Myocyte (in vitro differentiated cells): ENCODE measurements at regions not wholly inside any gene's neighbourhood (a gene's known extent, or its start where the extent isn't known, plus 50 kb on each side); places are given as distances from the start of the nearest gene placed in this dataset.
A peak's percentile ranks its signal among the peaks of the same experiment; 100 is the strongest.

ENCODE experiments used
- DNase-seq: peaks from one replicate; pipeline ENCODE4 v3.0.0-alpha.2; 2012; ENCODE audit warnings: low read depth

DNA sequence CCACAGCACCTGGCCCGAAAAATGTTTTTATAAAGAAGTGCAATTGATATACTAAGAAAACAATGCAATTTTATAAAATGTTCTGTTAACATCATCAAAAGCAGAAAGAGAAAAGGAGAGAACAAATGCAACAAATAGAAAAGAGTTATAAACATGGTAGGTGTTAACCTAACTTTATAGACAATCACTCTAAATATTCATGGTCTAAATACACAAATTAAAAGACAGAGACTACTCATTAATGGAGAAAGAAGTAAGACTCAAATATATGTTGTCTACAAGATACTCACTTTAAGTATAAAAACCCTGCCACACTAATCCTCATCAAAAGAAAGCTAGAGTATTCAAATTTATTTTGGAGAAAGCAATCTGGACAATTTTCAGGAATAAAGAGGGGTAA, 425.3 kb upstream of the ANKRD30A start:
- no peak for DNase-seq

DNA sequence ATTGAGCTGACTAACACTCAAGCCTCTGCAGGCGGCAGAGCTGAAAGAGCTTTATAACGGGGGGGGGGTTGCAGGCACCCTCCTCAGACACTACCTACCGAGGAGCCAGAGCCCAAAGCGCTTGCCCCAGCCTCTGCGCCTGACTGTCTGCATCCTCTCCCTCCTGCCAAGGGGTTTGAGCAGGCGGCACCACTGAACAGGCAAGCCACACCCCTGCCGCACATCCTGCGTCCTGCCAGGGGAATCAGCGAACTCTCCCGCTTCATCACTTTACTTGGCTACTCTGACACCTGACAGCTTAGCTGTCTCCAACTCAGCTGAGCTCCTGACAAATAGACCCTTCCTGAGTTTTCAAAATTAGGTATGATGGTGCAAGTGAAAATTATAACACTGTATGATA, 432.6 kb upstream of the ANKRD30A start:
- no peak for DNase-seq

DNA sequence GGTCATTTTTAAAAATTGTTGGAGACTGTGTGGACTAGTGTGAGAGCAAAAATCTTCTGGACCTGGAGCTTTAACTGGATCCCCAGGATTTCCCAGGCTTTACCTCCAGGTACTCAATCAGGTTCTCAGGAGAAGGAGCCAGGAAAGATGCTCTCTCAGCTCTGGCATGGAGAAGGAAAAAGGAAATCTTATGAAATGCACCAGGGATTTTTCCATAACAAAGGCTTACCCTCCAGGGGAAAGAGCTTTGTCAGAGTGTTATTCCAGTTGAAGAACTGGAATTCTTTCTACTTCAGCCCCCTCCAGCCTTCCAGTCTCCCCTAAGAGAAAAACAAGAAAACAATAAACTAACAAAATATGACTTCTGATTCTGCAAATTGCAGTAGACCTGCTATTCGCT, 436.7 kb upstream of the ANKRD30A start:
- DNase-seq, result no peak

DNA sequence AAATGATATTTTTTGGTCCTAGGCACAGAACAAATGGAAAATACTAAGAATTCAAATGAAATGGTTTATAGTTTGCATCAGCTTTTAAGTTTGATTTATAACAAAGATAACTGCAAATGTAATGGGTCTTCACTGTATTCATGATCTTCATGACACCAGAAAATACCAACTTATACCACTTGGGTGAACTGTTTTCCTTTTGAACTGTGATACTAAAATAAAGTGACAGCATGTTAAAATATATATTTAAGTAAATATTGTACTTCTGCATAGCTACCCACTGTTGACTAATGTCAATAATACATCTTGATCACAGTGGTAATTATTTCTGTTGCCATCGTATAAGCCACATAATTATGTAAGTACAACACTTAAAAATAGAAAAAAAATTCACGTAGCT, 442.0 kb upstream of the ANKRD30A start:
- no peak for DNase-seq

DNA sequence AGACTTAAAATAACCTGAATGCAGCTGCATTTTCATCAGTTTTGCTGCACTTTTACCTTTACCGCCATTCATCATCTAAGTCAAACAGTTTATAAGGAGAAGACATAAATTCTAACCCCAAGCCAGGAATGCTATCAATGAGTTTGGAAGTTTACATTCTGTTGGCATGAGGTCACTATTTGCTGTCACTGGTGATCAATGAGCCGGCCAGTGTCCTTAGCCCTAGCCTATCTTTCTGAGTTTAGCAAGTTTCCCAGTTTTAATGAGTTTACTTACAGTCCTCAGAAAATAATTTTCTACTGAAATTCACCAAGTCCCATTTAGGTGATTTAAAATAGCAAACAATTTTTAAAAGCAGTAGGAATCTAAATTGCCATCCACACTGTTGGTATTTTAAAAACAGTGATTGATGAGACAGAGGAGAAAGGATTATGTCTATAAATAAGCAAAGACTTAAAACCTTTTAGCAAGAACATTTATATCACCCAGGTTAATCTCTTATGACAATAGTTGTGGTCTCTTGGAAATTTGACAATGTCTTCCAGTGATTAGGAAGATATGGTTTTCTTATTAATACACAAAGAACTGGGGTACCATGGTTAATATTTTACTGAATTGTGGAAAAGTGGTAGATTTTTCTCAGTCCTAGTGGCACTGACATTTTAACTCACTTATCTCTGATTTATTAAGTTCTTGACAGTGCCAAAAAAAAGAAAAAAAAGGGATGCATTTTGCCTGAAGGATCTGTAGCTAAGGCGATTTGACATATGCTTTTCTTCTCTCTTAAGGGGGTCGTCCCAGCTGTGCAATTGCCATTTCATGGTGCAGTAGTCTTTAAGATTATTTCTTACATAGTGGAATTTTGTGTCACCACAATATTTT, 443.4 kb upstream of the ANKRD30A start:
- DNase-seq, result no peak

DNA sequence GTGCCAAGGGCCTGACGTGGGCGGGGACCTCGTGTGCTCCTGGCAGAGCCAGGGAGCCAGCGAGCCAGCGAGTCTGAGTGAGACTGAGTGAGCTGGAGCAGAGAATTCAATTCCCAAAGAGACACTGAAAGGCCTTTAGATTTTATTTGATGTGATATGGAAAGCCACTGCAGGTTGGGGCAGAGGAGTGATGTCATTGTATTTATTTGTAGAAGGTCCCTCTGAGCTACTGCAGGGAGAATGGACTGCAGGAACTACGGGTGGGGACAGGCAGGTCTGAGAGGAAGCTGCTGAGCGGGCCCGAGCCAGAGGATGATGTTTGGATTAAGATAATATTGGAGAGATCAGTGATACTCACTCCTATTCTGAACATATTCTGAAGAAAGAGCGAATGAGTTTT, 445.8 kb upstream of the ANKRD30A start:
- no peak for DNase-seq

DNA sequence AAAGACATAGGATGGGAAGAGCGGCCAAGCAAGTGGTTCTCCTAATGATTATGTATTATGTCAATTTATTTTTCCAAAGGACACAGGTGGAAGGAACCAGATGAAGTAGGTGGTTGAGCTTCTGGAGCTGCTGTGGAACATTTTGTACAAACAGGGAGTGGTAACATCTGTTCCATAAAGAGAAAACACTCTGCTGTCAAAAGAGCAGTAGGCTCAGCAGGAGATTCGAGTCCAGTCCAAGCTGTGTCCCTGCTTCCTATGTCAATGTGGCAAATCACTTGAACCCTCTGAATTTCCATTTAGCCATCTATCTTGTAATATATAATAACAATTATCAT, 448.0 kb upstream of the ANKRD30A start:
- DNase-seq, result peak; percentile 14

DNA sequence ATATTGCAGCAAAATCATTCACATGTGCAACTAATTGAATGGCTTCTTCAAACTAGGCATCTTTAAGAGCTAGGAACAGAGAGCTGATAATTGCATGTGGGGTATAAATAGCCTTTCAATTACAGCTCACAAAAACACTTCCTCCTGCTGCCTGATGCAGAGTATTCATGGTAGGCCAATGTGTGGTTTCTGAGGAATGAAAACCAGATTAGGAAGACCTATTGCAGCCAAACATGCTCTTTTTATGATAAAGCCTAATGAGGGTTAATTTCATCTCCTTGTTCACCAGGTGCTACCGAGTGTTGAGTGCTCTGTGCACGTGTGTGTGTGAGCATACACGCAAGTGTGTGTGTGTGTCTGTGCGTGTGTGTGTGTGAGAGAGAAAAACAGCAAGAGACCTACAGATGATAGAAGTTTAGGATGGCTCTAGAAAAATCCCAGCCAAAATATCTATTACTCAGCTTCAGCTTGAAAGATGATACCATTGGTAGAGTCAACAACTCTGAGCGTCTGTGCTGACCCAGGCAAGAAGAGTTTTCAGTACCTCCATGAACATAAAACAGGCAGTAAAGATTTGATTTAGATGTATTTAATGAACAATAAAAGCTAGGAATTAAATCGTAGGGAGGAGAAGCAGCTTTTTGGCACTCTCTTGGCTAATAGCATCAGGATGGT, 448.5 kb upstream of the ANKRD30A start:
- DNase-seq, result peak; percentile 65

DNA sequence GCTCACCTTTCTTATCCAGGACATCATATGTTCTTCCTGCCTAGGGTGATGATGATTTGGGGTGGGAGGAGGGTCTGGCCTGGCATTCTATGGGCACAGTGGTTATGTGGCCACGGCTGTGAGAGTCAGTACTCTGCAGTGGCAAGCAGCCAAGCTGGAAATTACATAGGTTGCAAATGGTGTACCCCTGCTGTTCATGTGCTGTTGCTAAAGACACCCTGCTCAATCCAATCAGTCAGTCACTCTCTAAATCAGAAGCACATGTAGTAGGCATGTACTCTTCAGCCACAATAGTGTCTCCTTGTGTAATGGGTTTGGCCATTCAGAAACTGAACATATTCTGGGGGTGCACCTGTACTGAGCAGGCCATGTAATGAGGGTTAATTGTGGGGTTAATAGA, 449.1 kb upstream of the ANKRD30A start:
- peak; percentile 13 for DNase-seq

DNA sequence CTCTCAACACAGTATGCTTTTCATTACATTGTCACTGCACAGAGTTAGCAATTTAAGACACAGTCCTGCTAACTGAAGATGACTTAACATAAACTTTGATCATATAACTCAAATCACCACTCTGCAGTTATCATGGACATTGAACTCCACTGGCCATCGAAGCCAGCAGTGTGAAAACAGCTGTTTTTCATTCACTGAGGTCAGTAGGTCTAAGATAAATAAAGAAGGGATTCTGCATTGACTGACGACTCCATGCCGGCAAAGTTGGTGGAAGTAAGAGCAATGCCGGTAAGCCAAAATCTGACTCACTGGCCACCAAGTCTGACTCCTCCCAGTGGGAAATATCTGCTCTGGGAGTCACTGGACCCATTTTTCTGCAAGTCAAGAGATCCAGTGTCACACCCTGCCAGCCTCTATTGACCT, 449.9 kb upstream of the ANKRD30A start:
- peak; percentile 81 for DNase-seq

DNA sequence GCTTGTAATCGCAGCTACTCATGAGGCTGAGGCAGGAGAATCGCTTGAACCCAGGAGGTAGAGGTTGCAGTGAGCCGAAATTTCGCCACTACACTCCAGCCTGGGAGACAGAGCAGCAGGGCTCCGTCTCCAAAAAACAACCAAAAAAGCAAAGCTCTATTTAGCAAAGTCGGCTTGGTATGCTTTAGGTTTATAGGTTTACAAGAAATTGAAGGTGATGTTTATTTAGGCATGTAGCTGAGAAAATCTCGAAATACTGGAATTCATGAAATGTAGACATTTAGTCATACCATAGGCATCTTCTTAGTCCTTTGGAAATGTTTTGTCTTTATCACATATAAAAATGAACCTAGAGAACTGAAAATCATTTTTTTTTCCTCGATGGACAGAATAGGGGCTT, 453.8 kb upstream of the ANKRD30A start:
- no peak for DNase-seq

DNA sequence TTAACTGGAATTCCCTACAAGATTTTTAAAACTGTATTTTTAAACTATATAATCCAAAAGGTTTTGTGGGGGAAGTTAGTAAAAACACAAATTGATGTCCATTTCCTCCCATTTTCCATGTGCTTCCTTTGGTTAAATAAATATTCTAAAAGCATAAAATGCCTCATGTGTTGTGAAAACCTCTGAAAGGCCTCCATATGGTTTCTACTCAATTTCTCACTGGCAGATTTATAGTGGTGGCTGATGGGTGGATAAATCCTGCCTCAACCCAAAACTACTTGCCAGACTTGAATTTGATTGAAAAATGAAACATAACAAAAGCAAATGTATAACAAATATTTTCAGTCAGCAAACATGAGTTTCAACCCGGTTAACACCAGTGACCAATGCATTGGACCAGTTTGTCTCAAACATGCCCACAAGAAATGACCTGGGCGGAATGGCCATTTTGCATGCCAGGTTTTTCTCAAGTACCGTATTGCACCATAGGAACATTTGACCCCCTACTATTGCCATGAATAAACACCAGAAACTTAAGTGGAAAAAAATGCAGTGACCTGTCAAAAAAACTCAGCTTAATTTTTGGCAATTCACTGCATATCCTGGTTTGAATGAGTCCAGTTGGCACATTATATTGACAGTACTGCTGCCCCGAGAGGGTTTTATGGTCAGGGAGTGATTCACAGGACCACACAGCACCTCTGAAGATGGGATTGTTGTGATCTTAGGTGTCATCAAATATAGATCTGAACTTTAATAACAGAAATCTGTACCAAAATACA, 454.6 kb upstream of the ANKRD30A start:
- DNase-seq, result no peak

DNA sequence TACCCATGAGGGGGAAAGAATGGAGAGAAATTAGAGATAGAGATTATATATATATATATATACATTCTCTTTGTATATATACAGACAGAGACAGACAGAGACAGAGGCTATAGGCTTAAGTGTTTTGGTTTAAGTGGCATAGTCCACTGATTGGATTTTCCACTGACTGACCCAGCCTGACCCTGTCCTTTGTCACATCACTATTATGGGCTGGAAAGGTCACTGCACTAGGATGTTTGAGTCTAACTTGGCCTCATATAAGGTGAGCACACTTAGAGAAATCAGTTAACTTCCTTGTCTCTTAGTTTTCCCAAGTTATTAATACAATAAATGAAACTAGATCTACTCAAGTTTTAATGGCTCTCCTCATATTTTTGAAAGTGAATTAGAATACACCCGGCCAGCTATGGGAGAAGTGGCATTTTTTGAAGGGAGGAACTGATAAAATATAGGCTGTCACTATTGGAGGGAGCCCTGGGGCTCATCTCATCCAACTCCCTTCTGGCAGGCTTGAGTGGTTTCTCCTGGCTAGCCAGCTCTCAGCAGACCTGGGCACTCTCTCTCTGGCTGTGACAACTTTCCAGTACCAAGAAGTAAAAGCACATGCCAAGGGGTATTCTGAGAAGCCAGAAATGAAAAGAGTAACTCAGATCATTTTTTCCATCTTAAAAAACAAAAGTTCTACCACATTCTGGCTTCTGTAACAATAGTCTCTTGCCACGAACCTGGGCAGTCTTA, 455.6 kb upstream of the ANKRD30A start:
- no peak for DNase-seq

DNA sequence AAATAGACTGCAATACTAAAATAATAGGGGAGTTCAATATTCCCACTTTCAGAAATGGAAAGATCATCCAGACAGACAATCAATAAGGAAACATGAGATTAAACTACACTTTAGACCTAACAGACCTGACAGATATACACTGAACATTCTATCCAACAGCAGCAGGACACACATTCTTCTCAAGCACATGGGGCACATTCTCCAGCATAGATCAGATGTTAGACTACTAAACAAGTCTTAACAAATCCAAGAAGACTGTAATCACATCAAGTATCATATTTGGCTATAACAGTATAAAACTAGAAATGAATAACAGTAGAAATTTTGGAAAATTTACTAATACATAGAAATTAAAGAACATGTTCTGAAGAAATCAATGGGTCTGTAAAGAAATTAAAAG, 458.9 kb upstream of the ANKRD30A start:
- DNase-seq, result no peak

DNA sequence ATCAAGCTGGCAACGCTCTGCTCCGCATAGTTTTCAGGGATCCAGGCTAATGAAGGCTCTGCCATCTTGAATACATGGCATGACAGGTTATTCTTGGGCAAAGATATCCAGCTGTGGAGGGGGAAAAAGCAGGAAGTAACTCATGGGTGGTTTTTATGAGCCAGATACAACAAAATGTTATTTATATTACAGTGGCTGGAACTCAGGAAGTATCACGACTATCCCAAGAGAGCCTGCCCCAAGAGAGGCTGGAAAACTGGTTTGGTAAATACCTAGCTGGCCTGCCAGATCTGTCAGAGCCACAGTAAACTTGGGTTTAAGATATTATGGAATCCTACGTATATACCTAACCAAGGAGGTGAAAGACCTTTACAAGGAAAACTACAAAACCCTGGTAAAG, 462.8 kb upstream of the ANKRD30A start:
- no peak for DNase-seq

DNA sequence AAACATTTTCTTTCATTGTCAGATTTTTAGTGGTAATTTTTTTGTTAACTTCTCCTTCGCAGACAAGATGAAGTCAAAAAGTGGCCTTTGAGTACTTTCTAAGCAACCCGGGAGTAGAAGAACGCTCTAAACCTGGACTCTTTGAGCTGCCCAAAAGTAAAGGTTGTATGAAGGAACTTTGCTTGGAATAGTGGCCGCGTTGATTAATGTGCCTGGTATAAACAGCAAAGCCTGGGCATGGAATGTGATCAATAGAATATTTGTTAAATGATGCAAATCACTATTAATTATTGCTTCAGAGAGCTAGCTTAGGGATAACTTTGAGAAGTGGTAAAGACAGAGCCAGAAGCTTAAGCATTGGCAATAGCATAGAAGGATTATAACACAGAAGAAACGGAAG, 475.1 kb upstream of the ANKRD30A start:
- DNase-seq, result no peak

DNA sequence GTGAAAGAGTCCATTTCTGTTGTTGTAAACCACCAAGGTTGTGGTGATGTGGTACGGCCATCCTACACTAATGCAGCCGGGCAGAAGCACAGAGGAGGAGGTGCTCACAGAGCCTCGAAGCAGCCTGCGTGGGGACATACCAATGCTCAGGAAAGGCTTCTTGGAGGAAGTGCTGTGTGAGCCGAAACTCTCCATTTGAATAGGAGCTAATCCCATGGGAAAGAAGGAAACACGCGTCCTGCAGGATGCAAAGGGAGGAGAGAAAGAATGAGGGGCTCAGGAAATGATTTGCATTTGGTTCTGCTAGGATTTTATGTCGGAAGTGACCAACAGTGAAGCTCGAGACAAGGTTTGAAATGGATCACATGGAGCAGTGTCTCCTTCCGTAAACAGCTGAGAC, 477.9 kb upstream of the ANKRD30A start:
- no peak for DNase-seq

DNA sequence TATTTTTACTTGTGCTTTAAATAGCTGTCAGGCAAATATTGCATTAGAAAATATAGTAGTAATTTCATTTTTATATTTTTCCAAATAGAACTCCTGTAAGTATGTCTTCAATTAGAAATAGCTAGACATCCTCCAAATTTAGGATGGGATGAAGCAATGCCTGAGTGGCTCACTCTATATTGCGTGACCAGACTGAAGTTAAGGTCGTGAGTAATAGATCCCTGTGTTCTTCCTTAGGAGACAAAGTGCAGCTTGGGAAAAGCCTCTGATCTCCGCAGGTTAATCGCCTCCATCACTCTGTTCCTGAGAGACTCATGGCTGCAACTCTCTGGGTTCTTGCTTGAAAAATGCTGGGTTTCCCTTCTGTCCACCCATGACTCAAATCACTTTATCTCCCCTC, 484.8 kb upstream of the ANKRD30A start:
- no peak for DNase-seq

DNA sequence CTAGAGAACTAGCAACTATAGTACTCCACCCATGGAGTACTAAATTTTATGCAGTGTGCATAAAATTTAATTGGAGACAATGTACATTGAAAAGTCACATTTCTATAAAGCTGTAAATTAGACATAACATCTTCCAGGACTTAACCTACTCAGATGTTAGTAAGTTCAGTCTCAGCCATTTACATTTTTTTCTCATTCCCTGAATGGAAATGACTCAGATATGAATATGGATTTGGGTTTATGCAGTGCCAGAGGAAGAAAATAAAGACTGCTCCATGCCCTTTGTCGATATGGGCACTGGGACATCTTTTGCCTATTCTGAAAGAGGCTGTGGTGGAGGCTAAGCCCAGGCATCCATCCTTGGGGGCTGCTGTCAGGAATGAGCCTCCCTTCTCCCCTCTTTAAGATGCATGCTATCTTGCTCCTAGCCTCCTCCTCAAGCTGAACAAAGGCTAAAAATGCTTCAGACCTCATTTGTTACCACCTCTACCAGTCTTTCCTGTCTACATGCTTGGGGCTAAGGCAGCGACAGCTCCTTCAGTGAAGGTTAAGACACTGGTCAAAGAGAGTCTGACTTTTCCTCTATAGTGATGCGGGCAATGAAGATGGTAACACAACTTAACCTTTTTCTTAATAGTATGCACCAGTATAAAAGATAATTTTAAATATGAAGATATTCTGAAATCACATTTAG, 486.8 kb upstream of the ANKRD30A start:
- no peak for DNase-seq

DNA sequence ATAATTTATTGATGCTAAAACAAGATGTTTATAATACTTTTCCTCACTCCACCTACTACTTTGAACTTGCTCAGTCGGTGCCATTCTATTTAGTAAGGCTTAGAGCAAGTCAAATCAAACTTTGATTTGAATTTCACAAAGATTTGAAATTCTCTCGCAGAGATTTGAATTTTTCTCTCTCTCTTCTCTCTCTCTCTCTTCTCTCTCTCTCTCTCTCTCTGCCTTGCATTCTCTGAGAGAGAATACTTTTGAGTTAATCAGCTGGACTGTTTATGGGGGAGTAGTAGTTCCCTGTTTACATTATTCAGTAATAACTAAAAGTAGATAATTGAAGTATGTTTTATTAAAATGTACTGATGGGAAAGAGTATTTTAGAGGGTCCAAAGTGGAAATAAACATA, 488.5 kb upstream of the ANKRD30A start:
- DNase-seq, result no peak

DNA sequence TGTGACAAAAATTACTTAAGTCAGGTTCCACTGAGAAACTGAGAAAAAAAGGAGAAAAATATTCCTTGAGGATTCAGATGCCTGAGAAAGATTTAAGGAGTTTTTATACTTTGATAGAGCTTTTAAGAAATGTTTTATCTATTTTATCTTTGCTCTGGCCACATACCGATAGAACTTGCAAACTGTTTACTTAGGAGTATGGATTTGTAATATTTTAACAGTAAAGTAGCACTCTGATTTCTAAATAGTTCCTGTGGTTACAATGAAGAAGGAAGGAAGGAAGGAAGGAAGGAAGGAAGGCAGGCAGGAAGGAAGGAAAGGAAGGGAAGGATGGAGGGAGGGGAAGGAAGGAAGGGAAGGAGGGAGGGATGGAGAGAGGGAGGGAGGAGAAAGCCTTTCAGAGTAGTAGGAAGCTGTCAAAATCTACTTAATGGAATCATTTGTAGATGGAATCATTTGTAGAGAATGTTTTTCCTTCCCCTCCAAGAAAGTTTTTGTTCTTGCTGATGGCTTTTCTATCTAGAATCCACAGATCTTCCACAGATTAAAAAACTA, 489.0 kb upstream of the ANKRD30A start:
- no peak for DNase-seq
